ENCODE measurements at regions not wholly inside any gene's neighbourhood (a gene's known extent, or its start where the extent isn't known, plus 50 kb on each side); places are given as distances from the start of the nearest gene placed in this dataset.
"Not testable (repeated sequence)": the region's sequence is repeated elsewhere in the genome, so short reads cannot be mapped to it uniquely, and the experiment has no call there.

- H3K4me3 ChIP-seq (ENCODE audit: low read depth in 2 of 2, low read length in 1 of 2); H3K79me2 ChIP-seq (ENCODE audit: insufficient read depth); CTCF ChIA-PET; H4K20me1 ChIP-seq (ENCODE audit: insufficient read depth); H3K9me3 ChIP-seq; DNase-seq; POLR2A ChIA-PET; H3K9ac ChIP-seq; H3K27me3 ChIP-seq (ENCODE audit: insufficient read depth); H3K9me2 ChIP-seq; H2AFZ ChIP-seq (ENCODE audit: low read depth); H3K4me1 ChIP-seq (ENCODE audit: control insufficient read depth in 1 of 2, insufficient read depth in 2 of 2, low read depth in 1 of 2, low read length in 1 of 2); H3F3A ChIP-seq (replicated peaks; ENCODE audit: insufficient read depth); H3K4me2 ChIP-seq; H3K36me3 ChIP-seq (replicated peaks in 1 of 2; ENCODE audit: control insufficient read depth in 1 of 2, insufficient read depth in 2 of 2, low read length in 1 of 2); H3K27ac ChIP-seq (ENCODE audit: low read depth in 2 of 2, low read length in 1 of 2): not testable (repeated sequence)
- no CpG with 5 or more reads among the region's 16 CpGs for WGBS (ENCODE audit: low lambda C conversion rate)
Measured at GRCh38 chr1:219863816-219864215, 64.5 kb downstream of the SLC30A10 start.

DNA sequence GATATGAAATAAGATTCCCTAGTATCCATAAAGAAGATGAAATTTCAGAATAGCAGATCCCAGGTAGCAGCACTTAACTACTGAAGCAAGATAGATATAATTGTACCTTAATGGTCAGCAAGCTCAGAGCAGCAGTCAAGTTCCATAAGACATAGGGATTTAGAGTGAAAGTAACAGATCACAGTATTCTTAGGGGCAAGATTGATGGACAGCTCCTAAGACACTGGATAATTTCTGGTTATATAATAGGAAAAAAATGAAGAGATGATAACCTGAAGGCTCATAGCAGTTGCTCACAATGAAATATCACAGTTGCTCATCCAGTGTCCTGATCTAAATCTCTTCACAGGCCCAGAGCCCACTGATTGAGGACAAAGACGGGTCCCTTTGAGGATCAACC lies 66.0 kb downstream of the SLC30A10 start:
- TF ChIP-seq GABPA (IDR thresholded peaks at IDR 0.05; ENCODE audit: low read depth) (no peak), GATA2 (CRISPR knock-in tag; IDR thresholded peaks at IDR 0.05) (no peak), TCF12 (IDR thresholded peaks at IDR 0.05) (no peak), RAD21 (IDR thresholded peaks at IDR 0.05; ENCODE audit: low read length) (no peak), EZH2phosphoT487 (IDR thresholded peaks at IDR 0.05; ENCODE audit: borderline replicate concordance, low read depth) (no peak), FOSL2 (IDR thresholded peaks at IDR 0.05; ENCODE audit: borderline replicate concordance, low read depth) (no peak), RXRA (IDR thresholded peaks at IDR 0.05; ENCODE audit: borderline replicate concordance, low read depth) (no peak), JUND (IDR thresholded peaks at IDR 0.05) (no peak)
- TF ChIP-seq, protein P1, sequence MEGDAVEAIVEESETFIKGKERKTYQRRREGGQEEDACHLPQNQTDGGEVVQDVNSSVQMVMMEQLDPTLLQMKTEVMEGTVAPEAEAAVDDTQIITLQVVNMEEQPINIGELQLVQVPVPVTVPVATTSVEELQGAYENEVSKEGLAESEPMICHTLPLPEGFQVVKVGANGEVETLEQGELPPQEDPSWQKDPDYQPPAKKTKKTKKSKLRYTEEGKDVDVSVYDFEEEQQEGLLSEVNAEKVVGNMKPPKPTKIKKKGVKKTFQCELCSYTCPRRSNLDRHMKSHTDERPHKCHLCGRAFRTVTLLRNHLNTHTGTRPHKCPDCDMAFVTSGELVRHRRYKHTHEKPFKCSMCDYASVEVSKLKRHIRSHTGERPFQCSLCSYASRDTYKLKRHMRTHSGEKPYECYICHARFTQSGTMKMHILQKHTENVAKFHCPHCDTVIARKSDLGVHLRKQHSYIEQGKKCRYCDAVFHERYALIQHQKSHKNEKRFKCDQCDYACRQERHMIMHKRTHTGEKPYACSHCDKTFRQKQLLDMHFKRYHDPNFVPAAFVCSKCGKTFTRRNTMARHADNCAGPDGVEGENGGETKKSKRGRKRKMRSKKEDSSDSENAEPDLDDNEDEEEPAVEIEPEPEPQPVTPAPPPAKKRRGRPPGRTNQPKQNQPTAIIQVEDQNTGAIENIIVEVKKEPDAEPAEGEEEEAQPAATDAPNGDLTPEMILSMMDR (IDR thresholded peaks at IDR 0.05), result no peak
- Histone ChIP-seq H3K9me2 (no peaks in the 10 kb centered on the region), H3K27ac (ENCODE audit: low read depth in 2 of 2, low read length in 1 of 2) (no peak overlapping the region), H3K4me3 (ENCODE audit: low read depth in 2 of 2, low read length in 1 of 2) (no peak overlapping the region), H2AFZ (ENCODE audit: low read depth) (no peak overlapping the region), H3K27me3 (ENCODE audit: insufficient read depth) (no peaks in the 10 kb centered on the region), H3K9ac (no peak overlapping the region), H3F3A (replicated peaks; ENCODE audit: insufficient read depth) (no peaks in the 10 kb centered on the region), H3K36me3 (replicated peaks in 1 of 2; ENCODE audit: control insufficient read depth in 1 of 2, insufficient read depth in 2 of 2, low read length in 1 of 2) (no peaks in the 10 kb centered on the region), H3K79me2 (ENCODE audit: insufficient read depth) (no peaks in the 10 kb centered on the region), H4K20me1 (ENCODE audit: insufficient read depth) (no peaks in the 10 kb centered on the region), H3K4me1 (ENCODE audit: control insufficient read depth in 1 of 2, insufficient read depth in 2 of 2, low read depth in 1 of 2, low read length in 1 of 2) (no peaks in the 10 kb centered on the region), H3K9me3 (no peaks in the 10 kb centered on the region), H3K4me2 (no peak overlapping the region)
- ChIA-PET POLR2A (no interaction called here), CTCF (no interaction called here)
- no peak for DNase-seq
- WGBS (ENCODE audit: low lambda C conversion rate), result 0% methylated on average over 1 of the region's 1 CpG

- POLR2A ChIA-PET, result no interaction called here
- H2AFZ ChIP-seq (ENCODE audit: low read depth), result no peak overlapping the region
- TF ChIP-seq, protein P2, sequence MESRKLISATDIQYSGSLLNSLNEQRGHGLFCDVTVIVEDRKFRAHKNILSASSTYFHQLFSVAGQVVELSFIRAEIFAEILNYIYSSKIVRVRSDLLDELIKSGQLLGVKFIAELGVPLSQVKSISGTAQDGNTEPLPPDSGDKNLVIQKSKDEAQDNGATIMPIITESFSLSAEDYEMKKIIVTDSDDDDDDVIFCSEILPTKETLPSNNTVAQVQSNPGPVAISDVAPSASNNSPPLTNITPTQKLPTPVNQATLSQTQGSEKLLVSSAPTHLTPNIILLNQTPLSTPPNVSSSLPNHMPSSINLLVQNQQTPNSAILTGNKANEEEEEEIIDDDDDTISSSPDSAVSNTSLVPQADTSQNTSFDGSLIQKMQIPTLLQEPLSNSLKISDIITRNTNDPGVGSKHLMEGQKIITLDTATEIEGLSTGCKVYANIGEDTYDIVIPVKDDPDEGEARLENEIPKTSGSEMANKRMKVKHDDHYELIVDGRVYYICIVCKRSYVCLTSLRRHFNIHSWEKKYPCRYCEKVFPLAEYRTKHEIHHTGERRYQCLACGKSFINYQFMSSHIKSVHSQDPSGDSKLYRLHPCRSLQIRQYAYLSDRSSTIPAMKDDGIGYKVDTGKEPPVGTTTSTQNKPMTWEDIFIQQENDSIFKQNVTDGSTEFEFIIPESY (IDR thresholded peaks at IDR 0.05; ENCODE audit: borderline replicate concordance, low read depth), result no peak
- TF ChIP-seq FOXJ3 (CRISPR knock-in tag; IDR thresholded peaks at IDR 0.05), result no peak
- TF ChIP-seq NFIC (IDR thresholded peaks at IDR 0.05; ENCODE audit: borderline replicate concordance), result no peak
- TF ChIP-seq, protein P3, sequence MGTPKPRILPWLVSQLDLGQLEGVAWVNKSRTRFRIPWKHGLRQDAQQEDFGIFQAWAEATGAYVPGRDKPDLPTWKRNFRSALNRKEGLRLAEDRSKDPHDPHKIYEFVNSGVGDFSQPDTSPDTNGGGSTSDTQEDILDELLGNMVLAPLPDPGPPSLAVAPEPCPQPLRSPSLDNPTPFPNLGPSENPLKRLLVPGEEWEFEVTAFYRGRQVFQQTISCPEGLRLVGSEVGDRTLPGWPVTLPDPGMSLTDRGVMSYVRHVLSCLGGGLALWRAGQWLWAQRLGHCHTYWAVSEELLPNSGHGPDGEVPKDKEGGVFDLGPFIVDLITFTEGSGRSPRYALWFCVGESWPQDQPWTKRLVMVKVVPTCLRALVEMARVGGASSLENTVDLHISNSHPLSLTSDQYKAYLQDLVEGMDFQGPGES (IDR thresholded peaks at IDR 0.05; ENCODE audit: low read depth, low read length), result no peak
- TF ChIP-seq, protein P4, sequence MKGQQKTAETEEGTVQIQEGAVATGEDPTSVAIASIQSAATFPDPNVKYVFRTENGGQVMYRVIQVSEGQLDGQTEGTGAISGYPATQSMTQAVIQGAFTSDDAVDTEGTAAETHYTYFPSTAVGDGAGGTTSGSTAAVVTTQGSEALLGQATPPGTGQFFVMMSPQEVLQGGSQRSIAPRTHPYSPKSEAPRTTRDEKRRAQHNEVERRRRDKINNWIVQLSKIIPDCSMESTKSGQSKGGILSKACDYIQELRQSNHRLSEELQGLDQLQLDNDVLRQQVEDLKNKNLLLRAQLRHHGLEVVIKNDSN (IDR thresholded peaks at IDR 0.05; ENCODE audit: borderline replicate concordance, low read depth), result no peak
- no peak for TF ChIP-seq ELF1 (IDR thresholded peaks at IDR 0.05)
- no peak for TF ChIP-seq GABPA (IDR thresholded peaks at IDR 0.05; ENCODE audit: low read depth)
- TF ChIP-seq, protein P5, sequence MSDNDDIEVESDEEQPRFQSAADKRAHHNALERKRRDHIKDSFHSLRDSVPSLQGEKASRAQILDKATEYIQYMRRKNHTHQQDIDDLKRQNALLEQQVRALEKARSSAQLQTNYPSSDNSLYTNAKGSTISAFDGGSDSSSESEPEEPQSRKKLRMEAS (IDR thresholded peaks at IDR 0.05; ENCODE audit: low read depth), result no peak
- no peak for TF ChIP-seq CHD2 (IDR thresholded peaks at IDR 0.05; ENCODE audit: low read length, partially characterized antibody)
- TF ChIP-seq TCF12 (IDR thresholded peaks at IDR 0.05), result no peak
- TF ChIP-seq MEF2A (IDR thresholded peaks at IDR 0.05; ENCODE audit: borderline replicate concordance, low read depth), result no peak
- TF ChIP-seq POLR2AphosphoS5 (IDR thresholded peaks at IDR 0.05; ENCODE audit: low read depth, low read length), result no peak
- TF ChIP-seq NRF1 (IDR thresholded peaks at IDR 0.05; ENCODE audit: low read depth, low read length), result no peak
Measured at GRCh38 chr1:219858980-219859379, 69.4 kb downstream of the SLC30A10 start.

More at GRCh38 chr1:219858980-219859379, 69.4 kb downstream of the SLC30A10 start:
- Histone ChIP-seq H3K79me2 (ENCODE audit: insufficient read depth) (no peaks in the 10 kb centered on the region), H3F3A (replicated peaks; ENCODE audit: insufficient read depth) (no peaks in the 10 kb centered on the region), H3K4me3 (ENCODE audit: low read depth in 2 of 2, low read length in 1 of 2) (no peak overlapping the region), H3K9me2 (no peaks in the 10 kb centered on the region), H4K20me1 (ENCODE audit: insufficient read depth) (no peaks in the 10 kb centered on the region), H3K27ac (ENCODE audit: low read depth in 2 of 2, low read length in 1 of 2) (no peak overlapping the region), H3K4me1 (ENCODE audit: control insufficient read depth in 1 of 2, insufficient read depth in 2 of 2, low read depth in 1 of 2, low read length in 1 of 2) (no peaks in the 10 kb centered on the region), H3K9ac (no peak overlapping the region), H3K4me2 (no peak overlapping the region), H3K27me3 (ENCODE audit: insufficient read depth) (no peaks in the 10 kb centered on the region), H3K9me3 (no peaks in the 10 kb centered on the region), H3K36me3 (replicated peaks in 1 of 2; ENCODE audit: control insufficient read depth in 1 of 2, insufficient read depth in 2 of 2, low read length in 1 of 2) (no peaks in the 10 kb centered on the region)
- CTCF ChIA-PET, result no interaction called here
- WGBS (ENCODE audit: low lambda C conversion rate), result 17% methylated on average over 3 of the region's 3 CpGs
- no peak for DNase-seq

All from SK-N-SH (cell line).